Nephron progenitor cell (in vitro differentiated cells): ENCODE measurements at regions not wholly inside any gene's neighbourhood (a gene's known extent, or its start where the extent isn't known, plus 50 kb on each side); places are given as distances from the start of the nearest gene placed in this dataset.

Source experiments
- DNase-seq: peaks from one replicate; pipeline ENCODE4 v3.0.0; 2021
- H3K27ac Mint-ChIP-seq: 2 replicates; pipeline ENCODE4 v1.8.0; 2021; ENCODE audit warnings: mild to moderate bottlenecking, moderate library complexity, mixed read lengths
- H3K27me3 Mint-ChIP-seq: 2 replicates; pipeline ENCODE4 v1.8.0; 2021; ENCODE audit warnings: mild to moderate bottlenecking, low read depth, mixed read lengths; ENCODE audit not compliant: poor library complexity
- H3K36me3 Mint-ChIP-seq: 2 replicates; pipeline ENCODE4 v1.8.0; 2021; ENCODE audit warnings: low read depth, mixed read lengths
- H3K4me1 Mint-ChIP-seq: 2 replicates; pipeline ENCODE4 v1.8.0; 2021; ENCODE audit warnings: mixed read lengths
- H3K4me3 Mint-ChIP-seq: 2 replicates; pipeline ENCODE4 v1.8.0; 2021; ENCODE audit warnings: mild to moderate bottlenecking, moderate library complexity, mixed read lengths
- H3K9me3 Mint-ChIP-seq: 2 replicates; pipeline ENCODE4 v1.8.0; 2021; ENCODE audit warnings: mild to moderate bottlenecking, moderate library complexity, mixed read lengths
- CTCF ChIP-seq: fragments of 200-600 bp; sonication (generic); IDR thresholded peaks from 2 replicates; pipeline ENCODE4 v1.5.0; 2021; ENCODE audit warnings: antibody characterized with exemption

GRCh38 chr5:164256351-164256750 is 750.9 kb downstream of the MAT2B start:
- no peaks in the 10 kb centered on the region for H3K36me3 Mint-ChIP-seq
- no peak overlapping the region for H3K4me3 Mint-ChIP-seq
- no peaks in the 10 kb centered on the region for H3K4me1 Mint-ChIP-seq
- no peak for TF ChIP-seq CTCF
- no peak overlapping the region for H3K27ac Mint-ChIP-seq
- no peaks in the 10 kb centered on the region for H3K9me3 Mint-ChIP-seq
- no peak for DNase-seq
- peaks cover 3% of the 10 kb centered on the region for H3K27me3 Mint-ChIP-seq

GRCh38 chr5:164256954-164257353 is 751.5 kb downstream of the MAT2B start:
- no peak for TF ChIP-seq CTCF
- H3K4me3 Mint-ChIP-seq = no peak overlapping the region
- H3K9me3 Mint-ChIP-seq = no peaks in the 10 kb centered on the region
- no peaks in the 10 kb centered on the region for H3K4me1 Mint-ChIP-seq
- H3K27me3 Mint-ChIP-seq = peaks cover 3% of the 10 kb centered on the region
- no peak for DNase-seq
- H3K36me3 Mint-ChIP-seq = no peaks in the 10 kb centered on the region
- H3K27ac Mint-ChIP-seq = no peak overlapping the region

- Mint-ChIP-seq H3K9me3 (peaks cover 4% of the 10 kb centered on the region), H3K4me3 (no peak overlapping the region), H3K27me3 (no peaks in the 10 kb centered on the region), H3K27ac (no peak overlapping the region), H3K36me3 (no peaks in the 10 kb centered on the region), H3K4me1 (no peaks in the 10 kb centered on the region)
- TF ChIP-seq CTCF = no peak
- no peak for DNase-seq
Observed at GRCh38 chr5:164265566-164265965, 760.1 kb downstream of the MAT2B start.

GRCh38 chr5:164266571-164266970 is 761.2 kb downstream of the MAT2B start:
- no peak overlapping the region for H3K4me3 Mint-ChIP-seq
- no peak for TF ChIP-seq CTCF
- peaks cover 4% of the 10 kb centered on the region for H3K9me3 Mint-ChIP-seq
- no peak for DNase-seq
- no peaks in the 10 kb centered on the region for H3K36me3 Mint-ChIP-seq
- no peak overlapping the region for H3K27ac Mint-ChIP-seq
- H3K4me1 Mint-ChIP-seq = no peaks in the 10 kb centered on the region
- H3K27me3 Mint-ChIP-seq = no peaks in the 10 kb centered on the region

GRCh38 chr5:164277720-164278119 is 772.3 kb downstream of the MAT2B start:
- no peak for TF ChIP-seq CTCF
- no peak for DNase-seq
- Mint-ChIP-seq H3K27ac (no peak overlapping the region), H3K9me3 (no peaks in the 10 kb centered on the region), H3K4me1 (no peaks in the 10 kb centered on the region), H3K36me3 (no peaks in the 10 kb centered on the region), H3K4me3 (no peak overlapping the region), H3K27me3 (no peaks in the 10 kb centered on the region)

- Mint-ChIP-seq H3K27me3 (no peaks in the 10 kb centered on the region), H3K4me1 (no peaks in the 10 kb centered on the region), H3K27ac (no peak overlapping the region), H3K4me3 (no peak overlapping the region), H3K36me3 (no peaks in the 10 kb centered on the region), H3K9me3 (peaks cover 17% of the 10 kb centered on the region)
- DNase-seq = no peak
- no peak for TF ChIP-seq CTCF
Observed at GRCh38 chr5:164289526-164289925, 784.1 kb downstream of the MAT2B start.
